Astrocyte (in vitro differentiated cells and primary cell): ENCODE measurements at regions not wholly inside any gene's neighbourhood (a gene's known extent, or its start where the extent isn't known, plus 50 kb on each side); places are given as distances from the start of the nearest gene placed in this dataset.

Source experiments
- EZH2 ChIP-seq: IDR thresholded peaks from 2 replicates; pipeline ENCODE4 v1.6.1; 2012; ENCODE audit warnings: mild to moderate bottlenecking, low read length, inconsistent platforms; ENCODE audit not compliant: insufficient read depth
- TF ChIP-seq, protein P1 (sequence below): IDR thresholded peaks from 2 replicates; pipeline ENCODE4 v1.5.1; 2011; ENCODE audit warnings: low read depth, mild to moderate bottlenecking, inconsistent platforms, low read length, moderate library complexity; ENCODE audit not compliant: insufficient read depth

GRCh38 chr2:9154061-9154460, 52.6 kb upstream of the ASAP2 start:
- TF ChIP-seq, protein P1, sequence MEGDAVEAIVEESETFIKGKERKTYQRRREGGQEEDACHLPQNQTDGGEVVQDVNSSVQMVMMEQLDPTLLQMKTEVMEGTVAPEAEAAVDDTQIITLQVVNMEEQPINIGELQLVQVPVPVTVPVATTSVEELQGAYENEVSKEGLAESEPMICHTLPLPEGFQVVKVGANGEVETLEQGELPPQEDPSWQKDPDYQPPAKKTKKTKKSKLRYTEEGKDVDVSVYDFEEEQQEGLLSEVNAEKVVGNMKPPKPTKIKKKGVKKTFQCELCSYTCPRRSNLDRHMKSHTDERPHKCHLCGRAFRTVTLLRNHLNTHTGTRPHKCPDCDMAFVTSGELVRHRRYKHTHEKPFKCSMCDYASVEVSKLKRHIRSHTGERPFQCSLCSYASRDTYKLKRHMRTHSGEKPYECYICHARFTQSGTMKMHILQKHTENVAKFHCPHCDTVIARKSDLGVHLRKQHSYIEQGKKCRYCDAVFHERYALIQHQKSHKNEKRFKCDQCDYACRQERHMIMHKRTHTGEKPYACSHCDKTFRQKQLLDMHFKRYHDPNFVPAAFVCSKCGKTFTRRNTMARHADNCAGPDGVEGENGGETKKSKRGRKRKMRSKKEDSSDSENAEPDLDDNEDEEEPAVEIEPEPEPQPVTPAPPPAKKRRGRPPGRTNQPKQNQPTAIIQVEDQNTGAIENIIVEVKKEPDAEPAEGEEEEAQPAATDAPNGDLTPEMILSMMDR: no peak
- TF ChIP-seq EZH2: no peak
